Activated CD8-positive, alpha-beta memory T cell treated with anti-CD3 and anti-CD28 coated beads for 1 hour (primary cell): ENCODE measurements at regions not wholly inside any gene's neighbourhood (a gene's known extent, or its start where the extent isn't known, plus 50 kb on each side); places are given as distances from the start of the nearest gene placed in this dataset.
A peak's percentile ranks its signal among the peaks of the same experiment; 100 is the strongest.
"Not testable (repeated sequence)": the region's sequence is repeated elsewhere in the genome, so short reads cannot be mapped to it uniquely, and the experiment has no call there.

Experiments used
- DNase-seq, 2 donors: peaks; one replicate each; pipeline ENCODE4 v3.0.0-alpha.2; 2020; ENCODE audit warnings: low read depth in 1 of 2; ENCODE audit errors: extremely low read depth in 1 of 2

DNA sequence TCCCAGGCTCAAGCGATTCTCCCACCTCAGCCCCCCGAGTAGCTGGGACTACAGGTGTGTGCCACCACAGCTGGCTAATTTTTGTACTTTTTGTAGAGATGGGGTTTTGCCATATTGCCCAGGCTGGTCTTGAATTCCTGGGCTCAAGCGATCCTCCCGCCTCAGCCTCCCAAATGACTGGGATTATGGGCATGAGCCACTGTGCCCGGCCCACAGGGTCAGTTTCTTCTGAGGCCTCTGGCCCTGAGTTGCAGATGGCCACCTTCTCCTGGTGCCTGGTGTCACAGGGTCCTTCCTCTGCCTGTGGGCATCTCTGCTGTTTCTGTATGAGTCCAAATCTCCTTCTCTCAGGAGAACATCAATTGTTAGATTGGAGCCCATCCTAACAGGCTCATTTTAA, 121.4 kb upstream of the TNRC6C start:
- DNase-seq = not testable (repeated sequence)

GRCh38 chr17:77837917-77838316, 120.6 kb upstream of the TNRC6C start:
- no peak for DNase-seq

DNA sequence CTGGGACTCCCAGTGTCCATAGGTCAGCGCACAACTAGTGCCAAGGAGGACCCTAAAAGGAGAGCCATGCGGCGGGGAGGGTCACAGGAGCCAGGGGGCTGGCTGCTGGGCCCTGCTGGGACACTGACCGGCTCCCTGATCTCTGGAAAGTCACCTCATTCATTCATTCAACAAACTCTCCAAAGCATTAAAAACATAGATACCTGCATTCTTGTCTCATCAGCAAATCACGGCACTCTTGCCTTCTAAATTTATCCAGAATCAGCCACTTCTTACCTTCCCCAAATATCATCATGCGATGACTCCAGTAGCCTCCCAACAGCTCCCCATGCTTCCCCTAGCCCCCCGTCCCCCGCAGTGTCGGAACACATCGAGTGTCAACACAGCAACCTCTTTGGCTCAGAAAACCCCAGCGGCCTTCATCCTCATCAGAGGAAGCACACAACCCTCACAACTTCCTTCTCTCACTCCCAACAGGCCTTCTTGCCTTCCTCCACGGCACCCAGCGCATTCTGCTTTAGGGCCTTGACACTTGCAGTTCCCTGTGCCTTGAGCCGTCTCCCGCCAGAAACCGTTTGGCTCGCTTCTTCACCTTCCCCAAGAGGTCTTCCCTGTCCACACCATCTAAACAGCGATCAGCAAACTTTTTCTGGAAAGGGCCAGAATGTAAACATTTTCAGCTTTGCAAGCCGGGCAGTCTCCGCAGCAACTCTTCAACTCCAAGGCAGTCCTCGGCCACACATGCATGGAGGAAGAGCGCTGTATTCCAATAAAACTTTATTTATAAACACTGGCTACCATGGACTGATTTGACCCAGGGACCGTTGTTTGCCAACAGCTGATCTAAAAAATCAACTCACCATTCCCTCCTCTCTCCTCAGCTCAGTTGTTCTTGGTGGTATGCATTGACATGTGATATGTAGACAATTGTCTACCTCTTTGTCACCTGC, 119.5 kb upstream of the TNRC6C start:
- DNase-seq = no peak

- no peak for DNase-seq
These were observed 118.6 kb upstream of the TNRC6C start for GRCh38 chr17:77839698-77840512.

DNA sequence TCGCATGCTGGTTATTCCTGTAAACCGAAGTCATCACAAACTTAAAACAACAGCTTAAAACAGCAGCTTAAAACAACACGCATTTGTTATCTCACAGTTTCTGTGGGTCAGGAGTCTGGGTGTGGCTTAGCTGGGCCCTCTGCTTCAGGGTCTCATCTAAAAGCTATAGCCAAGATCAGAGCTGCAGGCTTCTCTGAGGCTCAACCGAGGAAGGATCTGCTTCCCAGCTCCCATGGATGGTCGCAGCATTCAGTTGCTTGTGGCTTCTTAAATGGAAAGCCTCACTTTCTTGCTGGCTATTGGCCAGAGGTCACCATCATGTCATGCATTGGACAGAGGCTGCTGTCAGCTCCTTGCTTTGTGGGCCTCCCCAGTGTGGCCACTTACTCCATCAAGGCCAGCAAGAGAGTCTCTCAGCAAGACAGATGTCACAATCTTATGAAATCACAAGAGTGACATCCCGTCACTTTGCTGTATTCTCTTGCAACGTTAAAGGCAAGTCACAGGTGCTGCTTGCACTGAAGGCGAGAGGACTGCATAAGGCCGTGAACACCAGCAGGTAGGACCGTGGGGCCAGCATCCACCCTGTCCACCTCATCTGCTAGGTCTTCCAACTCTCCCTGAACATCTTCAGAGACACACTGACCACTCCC, 117.9 kb upstream of the TNRC6C start:
- DNase-seq = no peak

DNA sequence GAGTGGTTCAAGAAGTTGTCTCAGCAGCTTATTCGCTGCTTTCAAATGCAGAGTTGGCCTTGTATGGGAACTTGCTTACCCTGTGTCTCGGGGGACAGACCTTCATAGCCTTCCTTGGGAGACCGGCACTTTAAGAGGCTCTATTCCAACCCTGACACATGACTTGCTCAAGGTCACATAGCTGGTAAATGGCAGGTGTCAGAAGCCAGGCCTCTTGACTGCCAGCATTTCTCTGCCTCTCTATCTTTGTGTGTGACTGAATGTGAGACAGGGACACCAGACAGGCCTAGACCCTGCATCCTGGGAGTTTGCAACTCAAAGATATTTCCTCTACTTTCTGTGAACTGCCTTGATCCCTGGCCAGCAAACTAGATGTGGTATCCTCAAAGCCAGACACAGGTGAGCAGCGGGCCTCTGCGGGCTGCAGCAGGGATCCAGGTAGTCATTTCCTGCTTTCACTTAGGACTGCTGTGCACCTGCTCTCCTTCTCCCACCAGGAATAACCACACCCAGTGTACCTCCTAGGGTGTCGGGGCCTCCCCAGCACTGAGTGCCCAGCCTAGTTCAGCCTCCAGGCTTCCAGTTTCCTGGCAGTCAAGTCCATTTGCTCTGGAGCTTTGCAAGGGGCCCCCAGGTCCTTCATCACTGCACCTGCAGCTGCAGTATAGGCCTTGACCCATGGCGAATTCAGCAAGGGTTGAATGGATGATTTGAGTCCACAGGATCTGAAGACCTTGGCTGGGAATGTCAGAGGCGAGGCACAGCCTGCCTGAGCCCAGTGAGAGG, 116.6 kb upstream of the TNRC6C start:
- no peak for DNase-seq

DNA sequence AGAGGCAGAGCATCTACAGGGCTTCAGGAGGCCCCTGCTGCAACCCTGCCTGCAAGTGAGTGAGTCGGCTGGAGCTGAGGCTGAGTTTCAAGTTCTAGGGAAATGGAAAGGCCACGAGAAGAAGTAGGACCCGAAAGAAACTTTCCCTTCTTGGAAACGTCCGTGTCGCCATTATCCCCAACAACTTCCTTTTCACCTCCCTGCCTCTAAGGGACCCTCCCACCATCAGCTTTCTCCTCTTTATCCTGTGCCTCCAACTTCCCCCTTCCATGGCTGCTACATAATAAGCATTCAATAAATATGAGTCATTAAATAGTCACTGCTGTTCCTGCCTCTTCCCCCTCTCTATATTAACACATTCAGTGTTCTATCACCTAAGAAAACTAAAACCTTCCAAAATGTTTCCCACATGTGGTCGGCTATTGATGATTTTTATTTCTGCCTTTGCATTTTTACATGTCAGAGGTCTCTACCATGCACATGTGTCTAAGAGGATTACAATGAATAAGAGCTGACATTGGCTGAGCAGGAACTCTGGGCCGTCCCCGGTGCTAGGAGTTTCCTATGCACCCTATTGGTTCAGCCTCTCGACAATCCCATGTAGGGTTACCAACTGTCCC, 115.9 kb upstream of the TNRC6C start:
- no peak for DNase-seq

GRCh38 chr17:77843255-77843895, 115.1 kb upstream of the TNRC6C start:
- peak; percentile 30 to 53 for DNase-seq

- DNase-seq = no peak
These were observed 114.6 kb upstream of the TNRC6C start for GRCh38 chr17:77843896-77844295.

DNA sequence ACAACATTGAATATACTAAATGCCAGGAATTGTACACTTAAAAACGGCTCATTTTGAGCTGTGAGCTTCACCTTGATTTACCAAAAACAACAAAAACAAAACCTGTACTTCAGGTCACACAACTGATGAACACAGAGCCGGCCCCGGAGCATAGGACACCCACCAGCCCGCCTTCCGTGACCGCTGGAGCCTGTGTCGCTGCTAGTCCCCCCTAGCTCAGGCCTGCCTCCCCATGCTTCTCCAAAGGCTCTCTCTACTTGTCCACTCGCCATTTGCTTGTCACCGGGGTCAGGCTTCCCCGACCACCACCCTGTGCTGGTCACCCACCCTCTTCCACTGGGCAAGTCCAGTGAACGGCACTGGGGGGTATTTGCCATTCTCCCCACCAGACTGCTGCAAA, 113.8 kb upstream of the TNRC6C start:
- DNase-seq = no peak

- no peak for DNase-seq
These were observed 112.8 kb upstream of the TNRC6C start for GRCh38 chr17:77845541-77846225.

DNA sequence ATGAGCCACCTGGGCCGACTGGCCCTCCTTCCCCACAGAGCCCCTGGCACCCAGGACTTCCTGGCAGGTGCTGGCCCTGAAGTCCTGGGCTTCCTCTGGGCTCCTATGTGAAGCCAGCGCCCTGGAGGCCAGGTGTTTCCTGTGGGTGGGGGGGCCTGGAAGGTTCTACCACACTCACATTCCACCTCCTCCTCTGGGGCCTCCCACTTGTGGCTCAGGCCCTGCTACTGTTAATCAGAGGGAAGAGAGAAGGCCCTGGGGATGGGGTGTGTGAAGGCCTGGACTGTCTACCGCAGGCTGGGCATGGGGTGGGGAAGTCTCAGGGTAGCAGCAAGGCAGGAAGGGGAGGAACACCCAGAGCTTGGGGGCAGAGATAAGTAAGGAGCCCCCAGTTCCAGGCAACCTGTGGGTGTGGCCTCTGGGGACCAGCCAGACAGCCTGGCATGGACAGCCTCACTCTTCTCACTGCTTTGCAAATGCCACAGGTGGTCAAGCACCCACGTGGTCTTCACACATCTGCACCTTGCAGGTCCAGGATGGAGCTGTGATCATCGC, 111.9 kb upstream of the TNRC6C start:
- DNase-seq = no peak

DNA sequence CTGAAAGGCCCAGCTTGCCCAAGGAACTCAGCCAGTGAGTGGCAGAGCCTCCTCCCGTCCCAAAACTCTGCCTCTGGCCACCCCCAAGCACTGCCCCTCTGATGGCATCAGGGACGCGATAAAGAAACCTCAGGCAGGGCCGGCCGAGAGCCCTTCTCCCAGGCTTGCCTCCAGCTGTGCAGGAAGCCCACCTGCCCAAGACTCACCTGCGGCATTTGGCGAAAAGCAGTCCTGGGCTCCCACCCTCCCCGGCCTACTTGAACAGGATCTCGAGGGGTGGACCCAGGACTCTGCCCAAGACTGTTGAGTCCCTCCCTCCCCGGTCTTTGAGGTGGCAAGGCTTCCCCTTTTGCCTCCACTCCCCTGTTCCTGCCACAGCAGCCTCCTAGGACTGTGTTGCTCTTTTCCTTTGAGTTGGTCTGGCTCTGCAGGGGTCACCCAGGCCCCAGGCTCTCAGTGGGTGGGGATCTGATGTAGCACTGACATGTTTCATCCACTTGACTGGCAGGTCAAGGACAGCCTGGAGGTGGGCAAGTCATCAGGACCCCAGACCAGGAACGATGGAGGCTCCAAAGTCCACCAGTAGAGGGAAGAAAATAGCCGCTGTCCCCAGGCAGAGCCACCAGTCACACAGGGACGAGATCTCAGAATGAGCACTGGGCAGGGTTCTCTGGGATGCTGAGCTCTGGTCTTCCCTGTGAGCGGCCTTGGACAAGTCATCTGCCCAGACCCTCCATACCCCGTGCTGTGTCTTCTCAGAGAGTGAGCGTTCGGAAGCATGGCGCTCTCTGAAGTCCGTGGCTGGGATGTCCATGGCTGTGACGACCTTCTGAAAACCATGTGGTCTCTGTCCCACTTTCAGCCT, 111.0 kb upstream of the TNRC6C start:
- no peak for DNase-seq

DNA sequence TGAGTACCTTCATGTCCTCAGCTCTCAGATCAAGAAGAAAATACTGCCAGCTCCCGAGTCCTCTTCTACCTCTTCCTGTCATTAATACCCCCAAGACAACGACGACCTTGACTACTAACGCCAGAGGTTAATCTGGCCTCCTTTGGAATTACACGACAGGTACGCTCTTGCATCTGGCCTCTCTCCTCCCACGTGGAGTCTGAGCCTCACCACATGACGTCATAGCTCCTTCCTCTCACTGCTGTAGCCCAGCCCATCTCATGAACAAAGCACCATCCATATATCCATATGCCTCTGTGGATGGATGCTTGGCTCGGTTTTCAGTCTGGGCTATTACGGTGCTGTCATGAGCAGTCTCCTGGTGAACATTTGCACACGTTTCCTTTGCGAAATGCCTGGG, 110.2 kb upstream of the TNRC6C start:
- DNase-seq = no peak

GRCh38 chr17:77849239-77849638, 109.3 kb upstream of the TNRC6C start:
- DNase-seq = no peak

DNA sequence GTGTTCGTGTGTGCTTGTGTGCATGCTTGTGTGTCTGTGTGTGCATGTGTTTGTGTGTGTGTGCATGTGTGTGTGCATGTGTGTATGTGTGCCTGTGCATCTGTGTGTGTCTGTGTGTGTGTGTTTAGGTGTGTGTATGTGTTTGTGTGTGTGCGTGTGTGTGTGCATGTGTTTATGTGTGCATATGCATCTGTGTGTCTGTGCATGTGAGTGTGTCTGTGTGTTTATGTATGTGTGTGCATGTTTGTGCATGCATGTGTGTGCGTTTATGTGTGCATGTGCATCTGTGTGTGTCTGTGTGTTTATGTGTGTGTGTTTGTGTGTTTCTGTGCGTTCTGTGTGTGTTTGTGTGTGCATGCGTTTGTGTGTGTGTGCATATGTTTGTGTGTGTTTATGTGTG, 106.6 kb upstream of the TNRC6C start:
- no peak for DNase-seq

GRCh38 chr17:77852731-77853130, 105.8 kb upstream of the TNRC6C start:
- no peak for DNase-seq
